Parathyroid adenoma (tissue), 2 donors: ENCODE measurements at regions not wholly inside any gene's neighbourhood (a gene's known extent, or its start where the extent isn't known, plus 50 kb on each side); places are given as distances from the start of the nearest gene placed in this dataset.

Source experiments
- H2AFZ ChIP-seq: fragments of 300-600 bp; sonication (generic); one replicate; pipeline ENCODE4 v1.7.0; 2017; ENCODE audit warnings: antibody characterized with exemption, mild to moderate bottlenecking
- H3K27ac ChIP-seq: fragments of 300-600 bp; sonication (generic); one replicate; pipeline ENCODE4 v1.7.0; 2017
- H3K27me3 ChIP-seq: fragments of 300-600 bp; sonication (generic); one replicate; pipeline ENCODE4 v1.7.0; 2017; ENCODE audit warnings: low read length; ENCODE audit not compliant: control insufficient read depth, insufficient read depth
- H3K36me3 ChIP-seq: fragments of 300-600 bp; sonication (generic); one replicate; pipeline ENCODE4 v1.7.0; 2017; ENCODE audit warnings: low read length; ENCODE audit not compliant: control insufficient read depth, insufficient read depth
- H3K4me1 ChIP-seq: fragments of 300-600 bp; sonication (generic); one replicate; pipeline ENCODE4 v1.7.0; 2017; ENCODE audit warnings: control low read depth
- H3K4me2 ChIP-seq: fragments of 300-600 bp; sonication (generic); one replicate; pipeline ENCODE4 v1.7.0; 2017; ENCODE audit warnings: low read length
- H3K4me3 ChIP-seq: fragments of 300-600 bp; sonication (generic); one replicate; pipeline ENCODE4 v1.7.0; 2017; ENCODE audit warnings: low read depth, low read length
- H3K79me2 ChIP-seq: fragments of 300-600 bp; sonication (generic); one replicate; pipeline ENCODE4 v1.7.0; 2017; ENCODE audit warnings: control low read depth
- H3K9ac ChIP-seq: fragments of 300-600 bp; sonication (generic); one replicate; pipeline ENCODE4 v1.7.0; 2017; ENCODE audit warnings: mild to moderate bottlenecking
- H3K9me3 ChIP-seq: fragments of 300-600 bp; sonication (generic); one replicate; pipeline ENCODE4 v1.7.0; 2017; ENCODE audit warnings: low read length; ENCODE audit not compliant: control insufficient read depth
- TF ChIP-seq, protein P1 (sequence below): fragments of 300-600 bp; sonication (generic); IDR thresholded peaks from one replicate; pipeline ENCODE4 v1.7.0; 2017; ENCODE audit warnings: antibody characterized with exemption, mild to moderate bottlenecking
- donor health status: primary hyperparathyroidism.

DNA sequence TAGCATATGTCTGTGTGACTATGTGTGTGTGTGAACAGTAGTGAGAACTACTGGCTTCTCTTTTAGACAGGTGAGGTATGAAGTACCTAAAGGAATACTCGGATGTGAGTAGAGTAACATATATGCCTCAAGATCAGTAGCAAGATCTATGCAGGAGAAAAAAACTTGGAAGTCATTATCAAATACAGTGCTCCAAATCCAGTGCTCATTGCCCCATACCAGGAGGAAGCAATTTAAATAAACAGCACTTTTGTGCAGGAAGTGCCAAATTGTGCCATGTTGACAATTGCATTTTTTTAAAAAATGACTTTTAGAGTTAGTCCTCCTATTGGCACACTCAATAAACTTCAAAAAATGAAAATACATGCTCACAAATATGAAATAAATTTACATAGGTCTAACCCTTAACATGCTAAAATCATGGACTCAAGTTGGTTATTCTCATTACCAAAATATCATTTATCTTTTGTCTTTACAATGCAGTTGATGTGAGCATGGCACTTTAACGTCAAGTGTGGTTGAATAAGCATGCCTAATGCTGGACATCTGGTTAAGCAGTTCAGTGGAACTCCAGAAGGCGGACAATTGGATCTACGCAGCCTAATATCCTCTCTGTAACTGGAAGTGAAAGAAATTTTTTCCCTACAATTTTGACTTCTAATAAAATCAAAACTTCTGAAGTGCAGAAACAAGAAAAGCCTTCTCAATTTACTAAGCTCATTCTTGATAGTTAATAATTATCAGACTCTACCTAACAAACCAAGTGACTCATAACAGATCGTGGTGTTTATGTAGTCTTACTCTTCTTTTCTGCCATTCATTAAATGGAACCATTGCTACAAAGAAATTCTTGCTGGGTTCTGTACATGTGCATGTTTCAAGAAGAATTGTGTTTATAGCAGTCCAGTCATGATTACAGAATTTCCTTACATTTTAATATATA is 195.2 kb downstream of the MDFIC start:
- Histone ChIP-seq H3K9ac (no peak overlapping the region), H3K4me1 (no peaks in the 10 kb centered on the region), H2AFZ (no peak overlapping the region), H3K27ac (no peak overlapping the region), H3K27me3 (no peaks in the 10 kb centered on the region), H3K79me2 (no peaks in the 10 kb centered on the region), H3K4me3 (no peak overlapping the region), H3K36me3 (no peaks in the 10 kb centered on the region), H3K9me3 (no peaks in the 10 kb centered on the region), H3K4me2 (no peak overlapping the region)
- TF ChIP-seq, protein P1, sequence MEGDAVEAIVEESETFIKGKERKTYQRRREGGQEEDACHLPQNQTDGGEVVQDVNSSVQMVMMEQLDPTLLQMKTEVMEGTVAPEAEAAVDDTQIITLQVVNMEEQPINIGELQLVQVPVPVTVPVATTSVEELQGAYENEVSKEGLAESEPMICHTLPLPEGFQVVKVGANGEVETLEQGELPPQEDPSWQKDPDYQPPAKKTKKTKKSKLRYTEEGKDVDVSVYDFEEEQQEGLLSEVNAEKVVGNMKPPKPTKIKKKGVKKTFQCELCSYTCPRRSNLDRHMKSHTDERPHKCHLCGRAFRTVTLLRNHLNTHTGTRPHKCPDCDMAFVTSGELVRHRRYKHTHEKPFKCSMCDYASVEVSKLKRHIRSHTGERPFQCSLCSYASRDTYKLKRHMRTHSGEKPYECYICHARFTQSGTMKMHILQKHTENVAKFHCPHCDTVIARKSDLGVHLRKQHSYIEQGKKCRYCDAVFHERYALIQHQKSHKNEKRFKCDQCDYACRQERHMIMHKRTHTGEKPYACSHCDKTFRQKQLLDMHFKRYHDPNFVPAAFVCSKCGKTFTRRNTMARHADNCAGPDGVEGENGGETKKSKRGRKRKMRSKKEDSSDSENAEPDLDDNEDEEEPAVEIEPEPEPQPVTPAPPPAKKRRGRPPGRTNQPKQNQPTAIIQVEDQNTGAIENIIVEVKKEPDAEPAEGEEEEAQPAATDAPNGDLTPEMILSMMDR, result no peak

DNA sequence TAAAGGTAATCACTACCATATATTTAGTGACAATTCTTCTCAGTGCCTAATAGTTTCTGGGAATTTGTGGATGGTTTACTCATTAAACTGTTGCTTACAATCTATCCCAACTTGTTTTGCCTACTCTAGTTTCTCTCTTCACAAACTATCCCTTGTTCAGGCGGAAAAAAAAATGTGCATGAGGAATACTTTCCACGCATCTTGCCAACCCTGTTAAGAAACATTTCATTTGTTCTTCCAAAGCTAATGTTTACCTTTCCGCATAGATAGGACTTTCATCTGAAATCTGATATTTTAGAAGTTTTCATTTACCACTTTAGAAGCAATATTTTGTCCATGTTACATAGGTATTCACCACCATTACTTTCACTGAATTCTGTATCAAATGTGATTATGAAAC is 191.9 kb downstream of the MDFIC start:
- no peak overlapping the region for H3K4me3 ChIP-seq
- no peaks in the 10 kb centered on the region for H3K4me1 ChIP-seq
- no peak overlapping the region for H3K4me2 ChIP-seq
- TF ChIP-seq, protein P1, result no peak
- H3K36me3 ChIP-seq, result no peaks in the 10 kb centered on the region
- no peak overlapping the region for H3K27ac ChIP-seq
- H3K27me3 ChIP-seq, result no peaks in the 10 kb centered on the region
- no peaks in the 10 kb centered on the region for H3K79me2 ChIP-seq
- no peak overlapping the region for H3K9ac ChIP-seq
- H3K9me3 ChIP-seq, result no peaks in the 10 kb centered on the region
- H2AFZ ChIP-seq, result no peak overlapping the region

DNA sequence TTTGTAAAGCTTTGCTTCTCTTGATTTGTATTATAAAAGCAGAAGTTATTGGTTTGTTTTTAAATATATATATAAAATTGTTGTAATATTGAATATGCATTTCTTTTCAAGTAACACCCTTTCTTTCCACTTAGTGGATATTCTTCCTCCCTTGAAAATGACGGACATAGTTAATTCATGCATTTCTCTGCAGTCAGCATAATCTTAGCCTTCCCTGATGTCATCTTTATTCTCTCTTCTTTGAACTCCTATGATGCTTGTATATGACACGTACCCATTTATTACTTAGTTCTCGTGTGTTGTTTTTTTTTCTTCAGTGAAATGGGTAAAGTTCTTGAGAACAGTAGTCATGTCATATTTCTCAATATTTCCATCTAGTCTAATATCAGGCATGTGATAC is 191.2 kb downstream of the MDFIC start:
- Histone ChIP-seq H3K27me3 (no peaks in the 10 kb centered on the region), H3K36me3 (no peaks in the 10 kb centered on the region), H3K79me2 (no peaks in the 10 kb centered on the region), H3K4me3 (no peak overlapping the region), H3K4me1 (no peaks in the 10 kb centered on the region), H3K27ac (no peak overlapping the region), H3K9ac (no peak overlapping the region), H3K4me2 (no peak overlapping the region), H2AFZ (no peak overlapping the region), H3K9me3 (no peaks in the 10 kb centered on the region)
- TF ChIP-seq, protein P1, result no peak

DNA sequence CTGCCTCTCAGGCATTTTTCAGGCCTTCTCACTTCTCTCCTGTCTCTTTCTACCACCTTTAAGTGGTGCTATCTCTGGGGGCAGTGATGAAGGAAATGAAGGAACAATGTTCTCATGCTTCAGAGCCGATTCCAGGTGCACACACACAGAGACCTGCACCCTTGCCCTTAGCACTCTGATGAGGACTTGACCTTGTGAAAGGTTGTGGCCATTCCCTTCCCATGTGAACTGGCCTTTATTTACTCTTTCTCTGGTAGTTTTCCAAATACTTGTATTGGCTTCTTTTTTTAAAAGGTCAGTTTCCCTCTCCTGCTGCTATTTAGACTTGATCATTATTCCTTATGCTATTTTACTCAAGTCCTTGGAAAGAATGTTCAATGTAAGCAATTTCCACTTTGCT is 188.6 kb downstream of the MDFIC start:
- H3K36me3 ChIP-seq, result no peaks in the 10 kb centered on the region
- no peak overlapping the region for H3K27ac ChIP-seq

More for the DNA sequence above, 188.6 kb downstream of the MDFIC start:
- TF ChIP-seq, protein P1, result no peak
- Histone ChIP-seq H3K4me1 (no peaks in the 10 kb centered on the region), H3K27me3 (no peaks in the 10 kb centered on the region), H3K79me2 (no peaks in the 10 kb centered on the region), H3K9ac (no peak overlapping the region), H3K4me3 (no peak overlapping the region), H2AFZ (peak overlapping the region; percentile 17), H3K9me3 (no peaks in the 10 kb centered on the region), H3K4me2 (no peak overlapping the region)
